IPS-18a (cell line): ENCODE measurements at regions not wholly inside any gene's neighbourhood (a gene's known extent, or its start where the extent isn't known, plus 50 kb on each side); places are given as distances from the start of the nearest gene placed in this dataset.
A peak's percentile ranks its signal among the peaks of the same experiment; 100 is the strongest.
"Not testable (repeated sequence)": the region's sequence is repeated elsewhere in the genome, so short reads cannot be mapped to it uniquely, and the experiment has no call there.

Source experiments
- H3K27ac ChIP-seq: one replicate; pipeline ENCODE4 v1.5.1; 2013; ENCODE audit warnings: low read length
- H3K27me3 ChIP-seq: one replicate; pipeline ENCODE4 v1.6.1; 2013; ENCODE audit warnings: mild to moderate bottlenecking, low read length; ENCODE audit not compliant: control insufficient read depth, insufficient read depth
- H3K36me3 ChIP-seq: one replicate; pipeline ENCODE4 v1.6.1; 2013; ENCODE audit warnings: low read depth, low read length; ENCODE audit not compliant: control insufficient read depth
- H3K4me1 ChIP-seq: one replicate; pipeline ENCODE4 v1.6.1; 2013; ENCODE audit warnings: low read depth, low read length; ENCODE audit not compliant: control insufficient read depth
- H3K4me3 ChIP-seq: one replicate; pipeline ENCODE4 v1.5.1; 2013; ENCODE audit warnings: low read length
- H3K9ac ChIP-seq: one replicate; pipeline ENCODE4 v1.6.1; 2013; ENCODE audit warnings: mild to moderate bottlenecking, low read length, moderate library complexity
- H3K9me3 ChIP-seq: one replicate; pipeline ENCODE4 v1.6.1; 2013; ENCODE audit warnings: low read depth, low read length; ENCODE audit not compliant: control insufficient read depth

- not testable (repeated sequence) for H3K36me3 ChIP-seq, H3K9ac ChIP-seq, H3K4me1 ChIP-seq, H3K4me3 ChIP-seq, H3K27me3 ChIP-seq, H3K27ac ChIP-seq
- peaks cover 16% of the 10 kb centered on the region for H3K9me3 ChIP-seq
Measured at GRCh38 chr15:20303248-20304171, 238.1 kb downstream of the GOLGA6L6 start.

DNA sequence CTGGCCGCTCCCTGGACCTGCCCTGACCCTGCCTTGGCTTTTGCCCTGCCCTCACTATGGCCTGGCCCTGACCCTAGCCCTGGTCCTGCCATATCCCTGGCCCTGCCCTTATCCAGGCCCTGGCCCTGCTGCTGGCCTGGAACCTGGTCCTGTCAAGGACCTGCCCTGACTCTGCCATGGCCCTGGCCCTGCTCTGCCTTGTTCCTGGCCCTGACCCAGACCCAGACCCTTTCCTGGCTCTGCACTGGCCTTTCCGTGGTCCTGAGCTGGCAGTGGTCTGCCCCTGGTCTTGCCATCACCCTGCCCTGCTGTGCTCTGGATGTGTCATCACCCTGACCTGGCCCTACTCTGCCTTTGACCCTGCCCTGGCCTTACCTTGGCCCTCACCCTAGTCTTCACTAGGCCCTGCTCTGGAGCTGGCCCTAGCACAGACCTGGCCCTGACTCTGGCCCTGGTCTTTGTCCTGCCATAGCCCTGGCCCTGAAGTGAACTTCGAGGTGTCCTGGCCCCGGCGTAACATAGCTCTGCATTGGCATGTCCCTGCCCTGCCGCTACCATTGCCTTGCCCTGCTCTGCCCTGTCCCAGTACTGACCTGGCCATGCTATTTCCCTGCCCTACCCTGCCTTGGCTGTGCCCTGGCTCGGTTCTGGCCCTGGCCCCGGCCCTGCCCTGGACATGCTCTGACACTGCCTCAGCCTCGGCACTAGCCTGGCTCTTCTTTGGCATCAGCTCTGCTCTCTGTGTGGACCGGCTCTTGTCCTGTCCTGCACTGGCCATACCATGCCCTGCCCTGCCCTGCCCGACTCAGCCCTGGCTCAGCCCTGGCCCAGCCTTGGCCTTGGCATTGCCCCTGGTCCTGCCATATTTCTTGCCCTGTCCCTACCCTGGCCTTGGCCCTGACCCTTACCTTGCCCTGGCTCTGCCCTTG lies 239.2 kb downstream of the GOLGA6L6 start:
- peaks cover 11% of the 10 kb centered on the region for H3K9me3 ChIP-seq
- not testable (repeated sequence) for H3K4me1 ChIP-seq, H3K9ac ChIP-seq, H3K27me3 ChIP-seq, H3K36me3 ChIP-seq, H3K4me3 ChIP-seq, H3K27ac ChIP-seq

GRCh38 chr15:20301471-20302081 lies 240.0 kb downstream of the GOLGA6L6 start:
- not testable (repeated sequence) for H3K27me3 ChIP-seq, H3K36me3 ChIP-seq, H3K9ac ChIP-seq, H3K4me1 ChIP-seq, H3K4me3 ChIP-seq, H3K27ac ChIP-seq
- H3K9me3 ChIP-seq, result peaks cover 15% of the 10 kb centered on the region

- not testable (repeated sequence) for H3K4me1 ChIP-seq, H3K27me3 ChIP-seq, H3K36me3 ChIP-seq, H3K27ac ChIP-seq, H3K4me3 ChIP-seq, H3K9ac ChIP-seq
- peaks cover 19% of the 10 kb centered on the region for H3K9me3 ChIP-seq
Measured at GRCh38 chr15:20301041-20301390, 240.6 kb downstream of the GOLGA6L6 start.

- peaks cover 19% of the 10 kb centered on the region for H3K9me3 ChIP-seq
- not testable (repeated sequence) for H3K27ac ChIP-seq, H3K4me1 ChIP-seq, H3K4me3 ChIP-seq, H3K27me3 ChIP-seq, H3K9ac ChIP-seq, H3K36me3 ChIP-seq
Measured at GRCh38 chr15:20300351-20301040, 241.1 kb downstream of the GOLGA6L6 start.

DNA sequence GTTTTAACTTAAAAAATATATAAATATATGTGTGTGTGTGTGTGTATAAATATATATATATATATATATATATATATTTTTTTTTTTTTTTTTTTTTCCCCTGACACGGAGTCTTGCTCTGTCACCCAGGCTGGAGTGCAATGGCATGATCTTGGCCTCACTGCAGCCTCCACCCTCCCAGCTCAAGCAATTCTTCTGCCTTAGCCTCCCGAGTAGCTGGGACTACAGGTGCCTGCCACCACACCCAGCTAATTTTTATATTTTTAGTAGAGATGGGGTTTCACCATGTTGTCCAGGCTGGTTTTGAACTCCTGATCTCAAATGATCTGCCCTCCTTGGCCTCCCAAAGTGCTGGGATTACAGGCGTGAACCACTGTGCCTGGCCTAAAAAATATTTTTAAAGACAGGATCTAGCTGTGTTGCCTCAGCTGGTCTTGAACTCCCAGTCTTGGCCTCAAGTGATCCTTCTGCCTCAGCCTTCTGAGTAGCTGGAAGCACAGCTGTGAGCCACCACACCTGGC lies 243.9 kb downstream of the GOLGA6L6 start:
- H3K4me1 ChIP-seq, H3K9ac ChIP-seq, H3K27ac ChIP-seq, H3K36me3 ChIP-seq, H3K4me3 ChIP-seq: not testable (repeated sequence)
- Histone ChIP-seq H3K27me3 (peaks cover 11% of the 10 kb centered on the region), H3K9me3 (peaks cover 22% of the 10 kb centered on the region)

DNA sequence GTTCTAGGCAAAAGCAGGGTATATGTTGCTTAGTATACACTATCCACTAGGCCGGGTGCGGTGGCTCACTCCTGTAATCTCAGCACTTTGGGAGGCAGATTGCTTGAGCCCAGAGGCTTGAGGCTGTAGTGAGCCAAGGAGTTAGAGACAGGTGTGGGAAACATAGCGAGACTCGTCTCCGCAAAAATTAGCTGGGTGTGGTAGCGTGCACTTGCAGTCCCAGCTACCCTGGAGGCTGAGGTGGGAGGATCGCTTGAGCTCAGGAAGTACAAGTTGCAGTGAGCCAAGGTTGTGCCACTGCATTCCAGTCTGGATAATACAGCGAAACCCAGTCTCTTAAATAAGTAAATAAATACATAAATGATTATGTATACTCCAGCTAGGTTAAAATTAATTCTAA lies 245.3 kb downstream of the GOLGA6L6 start:
- Histone ChIP-seq H3K27me3 (peaks cover 11% of the 10 kb centered on the region), H3K9me3 (peaks cover 31% of the 10 kb centered on the region)
- H3K36me3 ChIP-seq, H3K4me1 ChIP-seq, H3K4me3 ChIP-seq, H3K9ac ChIP-seq, H3K27ac ChIP-seq: not testable (repeated sequence)

- H3K4me1 ChIP-seq, result no peaks in the 10 kb centered on the region
- peak overlapping the region; percentile 15 for H3K4me3 ChIP-seq
- H3K9me3 ChIP-seq, result peaks cover 32% of the 10 kb centered on the region
- no peak overlapping the region for H3K27ac ChIP-seq
- peaks cover 11% of the 10 kb centered on the region for H3K27me3 ChIP-seq
- H3K36me3 ChIP-seq, result no peaks in the 10 kb centered on the region
- no peak overlapping the region for H3K9ac ChIP-seq
Measured at GRCh38 chr15:20295238-20295811, 246.3 kb downstream of the GOLGA6L6 start.

- no peak overlapping the region for H3K9ac ChIP-seq
- H3K4me1 ChIP-seq, result no peaks in the 10 kb centered on the region
- peak overlapping the region; percentile 15 for H3K4me3 ChIP-seq
- H3K27ac ChIP-seq, result no peak overlapping the region
- H3K27me3 ChIP-seq, result peaks cover 11% of the 10 kb centered on the region
- H3K36me3 ChIP-seq, result no peaks in the 10 kb centered on the region
- H3K9me3 ChIP-seq, result peaks cover 34% of the 10 kb centered on the region
Measured at GRCh38 chr15:20294651-20295237, 246.9 kb downstream of the GOLGA6L6 start.

- peaks cover 46% of the 10 kb centered on the region for H3K9me3 ChIP-seq
Measured at GRCh38 chr15:20292422-20293005, 249.1 kb downstream of the GOLGA6L6 start.

More at GRCh38 chr15:20292422-20293005, 249.1 kb downstream of the GOLGA6L6 start:
- H3K27me3 ChIP-seq, result peaks cover 11% of the 10 kb centered on the region
- H3K36me3 ChIP-seq, H3K27ac ChIP-seq, H3K4me3 ChIP-seq, H3K9ac ChIP-seq, H3K4me1 ChIP-seq: not testable (repeated sequence)
